Activated T-cell treated with anti-CD3 and anti-CD28 coated beads for 1 hour (primary cell): ENCODE measurements at regions not wholly inside any gene's neighbourhood (a gene's known extent, or its start where the extent isn't known, plus 50 kb on each side); places are given as distances from the start of the nearest gene placed in this dataset.

Experiments
- DNase-seq: peaks from one replicate; pipeline ENCODE4 v3.0.0-alpha.2; 2020; ENCODE audit warnings: low read depth

DNA sequence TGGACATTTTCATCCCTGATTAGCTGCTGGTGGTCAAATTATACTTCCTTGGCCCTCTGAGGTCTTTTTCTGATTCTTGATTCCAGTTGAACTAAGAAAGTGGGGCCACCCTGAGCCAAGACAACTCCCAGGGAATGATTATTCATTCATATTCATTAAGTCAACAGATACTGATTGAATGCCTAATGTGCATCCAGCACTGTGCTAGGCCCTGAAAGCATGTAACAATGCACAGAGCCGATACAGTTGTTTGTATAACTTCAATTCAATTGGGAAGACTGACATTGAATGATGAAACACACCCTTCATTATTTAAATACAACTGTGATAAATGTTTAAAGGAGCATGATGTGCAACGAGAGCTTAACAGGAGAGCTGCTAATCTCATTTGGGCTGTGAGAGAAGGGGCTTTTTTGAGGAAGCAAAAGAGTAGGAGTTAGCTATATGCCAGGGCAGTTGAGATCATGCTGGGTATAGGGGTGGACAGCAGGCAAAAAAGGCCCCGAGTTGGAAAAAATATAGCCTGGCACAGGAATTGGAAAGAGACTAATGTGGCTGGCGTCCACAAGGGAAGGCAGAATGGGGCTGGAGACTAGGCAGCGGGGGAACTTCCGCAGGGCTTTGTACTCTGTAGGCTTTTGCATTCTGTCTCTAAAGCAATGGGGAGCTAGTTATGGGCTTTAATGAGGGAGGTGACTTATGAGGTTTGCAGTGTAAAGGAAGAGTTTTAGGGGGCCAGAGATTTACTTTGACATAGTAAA, 57.2 kb upstream of the ACVR1 start:
- no peak for DNase-seq

DNA sequence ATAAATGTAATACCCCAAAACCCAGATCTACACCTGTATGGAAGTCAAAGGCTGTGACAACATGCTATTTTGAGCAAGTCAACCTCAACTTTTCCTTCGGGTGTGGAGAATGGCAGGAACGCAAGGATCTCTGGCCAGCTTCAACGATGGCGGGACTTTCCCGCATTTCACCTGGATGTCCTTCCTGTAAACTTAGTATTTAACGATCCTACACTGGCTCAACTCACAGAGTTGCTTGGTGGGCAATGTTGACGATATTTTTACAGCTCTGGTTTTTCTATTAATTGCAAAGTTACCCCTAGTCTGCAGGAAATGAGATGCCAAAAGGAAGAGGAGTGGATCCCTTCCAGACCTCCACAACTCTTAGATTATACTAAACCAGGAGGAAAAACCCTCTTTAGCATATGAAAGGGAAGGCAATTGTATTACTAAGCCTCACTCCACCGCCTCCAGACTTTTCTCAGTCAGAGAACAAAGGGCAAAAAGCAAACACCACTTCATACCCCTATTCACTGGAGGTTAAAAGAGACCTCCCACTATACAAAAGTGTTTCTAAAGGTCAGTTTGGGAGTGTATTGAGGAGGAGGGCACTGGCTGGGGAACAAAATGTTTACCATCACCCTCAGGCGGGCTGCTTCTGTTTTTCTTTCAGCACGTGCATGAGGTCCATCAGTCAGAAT, 56.5 kb upstream of the ACVR1 start:
- no peak for DNase-seq

DNA sequence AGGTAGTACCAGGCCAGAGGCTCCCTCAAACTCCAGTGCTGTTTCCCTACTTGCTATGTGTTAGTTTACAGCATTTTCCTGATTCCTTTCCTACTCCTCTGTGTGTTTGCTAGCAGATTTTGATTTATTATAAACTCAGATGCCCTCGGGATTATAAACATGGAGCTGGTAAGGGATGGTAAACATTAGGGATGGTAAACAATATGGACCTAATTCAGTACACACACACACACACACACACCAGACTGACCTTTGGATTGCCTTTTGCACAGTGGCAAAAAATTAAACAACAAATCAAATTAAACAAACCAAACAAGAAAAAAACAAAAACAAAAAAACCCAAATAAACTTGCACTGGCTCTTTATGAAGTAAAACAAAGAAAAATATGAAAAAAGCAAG, 55.4 kb upstream of the ACVR1 start:
- no peak for DNase-seq

DNA sequence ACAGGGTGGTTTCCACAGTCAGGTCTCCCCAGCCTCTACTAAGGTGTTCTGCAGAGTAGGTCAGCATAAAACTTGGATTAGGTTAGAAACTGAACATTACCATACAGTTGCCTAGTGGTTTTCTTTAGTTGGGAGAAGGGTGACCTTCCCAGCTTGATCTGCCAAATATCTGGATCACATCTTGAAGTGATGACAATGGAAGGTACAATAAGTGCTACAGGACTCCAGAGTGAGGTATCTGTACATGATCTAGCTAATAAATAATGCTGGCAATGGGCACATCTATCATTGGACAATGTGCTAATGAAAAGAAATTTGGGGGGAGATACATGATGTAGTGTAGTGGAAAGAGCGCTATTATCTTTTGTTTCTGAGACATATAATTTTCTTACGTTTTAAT, 54.6 kb upstream of the ACVR1 start:
- no peak for DNase-seq

DNA sequence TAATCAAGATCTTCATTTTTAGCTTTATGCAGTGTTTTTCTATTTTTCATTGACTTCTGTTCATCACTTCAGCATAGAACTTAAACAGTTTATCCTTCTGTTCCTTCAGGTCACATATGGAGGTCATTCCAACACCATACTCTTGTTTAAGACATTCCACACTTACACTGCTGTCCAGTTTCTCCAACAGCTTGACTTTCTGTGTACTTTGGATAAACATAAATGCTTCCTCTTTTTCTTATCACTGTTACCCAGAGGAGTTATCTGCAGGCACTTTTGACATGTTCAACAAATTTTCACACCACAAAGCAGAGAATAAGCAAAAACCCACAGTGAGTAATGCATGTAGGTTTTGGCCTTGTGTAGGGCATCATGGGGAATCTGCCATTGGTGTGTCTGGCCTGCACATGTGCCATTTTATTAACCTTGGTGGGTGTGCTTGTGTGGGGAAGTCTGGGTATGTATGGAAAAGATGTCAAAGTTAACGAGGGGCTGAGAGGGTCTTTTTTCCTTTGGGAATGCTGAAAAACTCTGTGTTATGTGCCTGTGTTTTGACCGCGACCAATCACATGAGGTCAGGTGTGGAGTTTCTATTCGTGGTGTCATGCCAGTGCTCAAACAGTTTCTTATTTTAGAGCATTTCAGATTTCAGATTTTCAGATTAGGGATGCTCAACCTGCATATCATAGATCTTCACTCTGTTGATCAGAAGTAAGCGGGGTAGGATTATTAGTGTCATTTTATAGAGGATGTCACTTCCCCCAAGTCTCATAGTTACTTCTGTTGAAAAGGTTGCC, 53.9 kb upstream of the ACVR1 start:
- DNase-seq: no peak

DNA sequence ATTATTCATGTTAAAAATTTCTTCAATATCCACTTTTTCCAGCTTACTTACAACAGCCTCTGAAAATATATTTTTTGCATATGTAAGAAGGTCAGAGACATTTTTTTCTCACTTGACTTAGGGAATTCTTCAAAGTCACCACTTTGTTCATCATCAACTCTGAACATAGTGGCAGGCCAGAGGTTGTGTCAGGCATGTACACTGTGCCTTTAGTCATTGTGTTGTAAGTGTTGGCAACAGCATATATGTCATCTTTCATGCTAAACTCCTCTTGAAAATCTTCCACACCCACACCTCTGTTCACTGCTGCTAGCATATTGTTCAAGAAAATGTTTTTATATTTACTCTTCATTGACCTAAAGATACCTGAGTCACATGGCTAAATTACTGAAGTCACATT, 52.2 kb upstream of the ACVR1 start:
- DNase-seq: no peak

DNA sequence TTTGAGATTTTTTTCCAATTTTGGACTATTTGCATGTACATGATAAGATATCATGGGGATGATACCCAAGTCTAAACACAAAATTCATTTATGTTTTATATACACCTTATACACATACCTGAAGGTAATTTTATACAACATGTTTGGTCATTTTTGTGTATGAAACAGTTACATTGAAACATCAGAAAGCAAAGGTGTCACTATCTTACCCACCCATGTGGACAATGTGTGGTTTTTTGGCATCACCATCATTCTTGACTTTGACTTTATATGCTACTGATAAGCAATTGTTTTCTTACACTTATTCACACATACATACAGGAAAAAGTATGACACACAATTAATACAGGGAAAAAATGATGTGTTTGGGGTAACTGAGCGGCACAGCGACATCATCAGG, 51.0 kb upstream of the ACVR1 start:
- no peak for DNase-seq
